NCI-H146 (cell line): ENCODE measurements at regions not wholly inside any gene's neighbourhood (a gene's known extent, or its start where the extent isn't known, plus 50 kb on each side); places are given as distances from the start of the nearest gene placed in this dataset.
"Not testable (repeated sequence)": the region's sequence is repeated elsewhere in the genome, so short reads cannot be mapped to it uniquely, and the experiment has no call there.

Experiments
- DNase-seq: peaks from one replicate; lab custom pipeline; 2025; lab: John Stamatoyannopoulos, UW

DNA sequence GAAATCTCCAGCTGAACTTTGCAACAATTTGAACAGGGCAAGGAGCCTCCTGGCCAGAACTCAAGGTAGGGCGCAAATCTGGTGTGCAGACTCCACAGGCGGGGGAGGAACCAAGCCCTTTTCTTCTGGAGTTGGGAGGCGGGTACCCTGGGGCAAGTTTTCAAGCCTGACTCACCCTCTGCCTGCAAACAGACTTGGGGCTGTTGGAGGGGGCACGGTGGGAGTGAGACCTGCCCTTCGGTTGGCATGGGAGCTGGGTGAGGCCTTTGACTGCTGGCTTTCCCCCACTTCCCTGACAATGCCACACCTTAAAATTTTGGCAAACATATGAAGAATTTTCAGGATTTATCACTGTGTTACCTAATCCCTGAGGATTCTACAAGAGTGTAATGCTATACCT is 709.8 kb upstream of the DIAPH2 start:
- DNase-seq: no peak

DNA sequence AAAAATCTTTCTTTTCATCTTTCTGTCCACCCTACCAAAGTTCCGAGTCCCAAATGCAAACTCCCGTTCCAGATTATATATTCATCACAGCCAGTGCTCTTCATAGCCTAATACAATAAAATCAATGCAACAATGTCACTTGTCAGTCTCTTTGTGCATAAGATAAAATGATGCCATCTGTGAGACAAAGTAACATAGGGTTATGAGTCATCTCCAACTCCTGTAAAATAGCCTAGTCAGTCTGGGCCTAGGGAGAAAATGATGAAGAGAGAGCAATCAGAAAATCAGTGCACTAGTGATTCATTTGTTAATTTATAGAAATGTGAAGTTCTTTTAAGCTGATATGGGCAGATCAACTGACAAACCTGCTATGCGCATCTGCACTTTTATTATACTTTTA is 689.1 kb upstream of the DIAPH2 start:
- DNase-seq: no peak

DNA sequence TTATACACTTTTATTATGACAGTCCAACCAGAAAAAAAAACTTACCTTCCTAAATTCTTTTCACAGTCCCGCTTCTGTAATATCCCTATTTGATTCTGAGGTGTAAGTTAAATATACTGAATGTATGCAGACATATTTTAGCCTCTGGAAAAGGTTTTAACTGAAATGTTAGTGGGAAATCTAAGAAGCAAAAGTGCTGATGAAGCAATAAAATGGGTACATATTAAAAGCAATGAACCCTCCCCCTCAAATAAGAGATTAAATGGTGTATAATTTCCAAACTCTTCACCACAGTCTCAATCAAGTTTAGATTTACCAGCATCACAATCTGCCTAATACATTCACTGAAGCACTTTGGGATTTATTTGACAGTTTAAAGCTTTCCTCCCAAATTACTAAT is 688.3 kb upstream of the DIAPH2 start:
- DNase-seq: no peak

DNA sequence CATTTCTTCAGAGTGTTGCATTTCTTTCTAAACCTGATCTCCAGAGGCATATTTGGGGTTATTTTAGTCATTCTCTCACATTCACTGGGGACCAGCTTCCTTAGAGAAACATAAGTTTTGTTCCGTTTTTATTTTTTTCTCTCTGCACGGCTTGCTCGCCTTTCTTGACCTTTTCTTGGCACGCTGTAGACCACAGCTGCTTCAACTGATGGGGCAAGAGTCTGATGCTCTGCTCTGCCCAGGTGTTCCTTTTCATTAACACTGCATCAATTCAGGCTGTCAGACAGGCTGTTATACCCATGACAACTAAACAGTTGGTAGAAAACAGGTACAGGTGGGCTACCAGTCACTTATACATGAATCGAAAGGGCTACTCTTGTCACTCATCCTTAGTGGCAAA is 682.2 kb upstream of the DIAPH2 start:
- DNase-seq: no peak

DNA sequence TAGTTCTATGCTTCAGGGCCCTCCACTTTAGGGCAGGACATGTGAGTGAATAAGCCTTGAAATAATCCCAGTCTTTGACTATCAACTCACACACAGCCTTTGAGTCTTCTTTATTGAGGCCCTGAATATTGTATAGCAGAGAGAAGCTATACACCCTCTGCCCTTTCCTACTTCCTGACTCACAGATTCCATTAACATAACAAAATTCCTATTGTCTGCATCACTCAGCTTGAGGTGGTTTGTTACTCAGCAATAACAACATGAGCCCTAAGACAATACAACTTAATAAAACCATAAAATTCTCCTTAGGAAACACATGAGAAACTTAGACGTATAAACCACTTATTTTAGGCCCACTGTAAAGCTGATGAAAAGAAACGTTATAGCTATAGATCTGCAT is 680.3 kb upstream of the DIAPH2 start:
- DNase-seq: no peak

DNA sequence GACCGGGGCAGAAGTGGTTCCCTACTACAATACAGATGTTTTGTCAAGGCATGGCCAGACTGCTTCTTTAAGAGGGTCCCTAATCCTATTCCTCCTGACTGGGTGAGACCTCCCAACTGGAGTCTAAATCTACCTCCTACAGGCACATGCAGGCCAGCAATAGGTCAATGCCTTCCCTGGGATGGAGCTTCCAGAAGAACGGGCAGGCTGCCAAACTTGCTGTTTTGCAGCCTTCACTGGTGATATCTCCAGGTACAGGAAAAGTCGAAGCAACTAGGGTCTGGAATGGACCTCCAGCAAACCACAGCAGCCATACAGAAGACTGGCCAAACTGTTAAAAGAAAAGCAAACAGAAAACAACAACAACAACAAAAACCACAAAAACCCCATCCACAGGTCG is 678.4 kb upstream of the DIAPH2 start:
- no peak for DNase-seq

DNA sequence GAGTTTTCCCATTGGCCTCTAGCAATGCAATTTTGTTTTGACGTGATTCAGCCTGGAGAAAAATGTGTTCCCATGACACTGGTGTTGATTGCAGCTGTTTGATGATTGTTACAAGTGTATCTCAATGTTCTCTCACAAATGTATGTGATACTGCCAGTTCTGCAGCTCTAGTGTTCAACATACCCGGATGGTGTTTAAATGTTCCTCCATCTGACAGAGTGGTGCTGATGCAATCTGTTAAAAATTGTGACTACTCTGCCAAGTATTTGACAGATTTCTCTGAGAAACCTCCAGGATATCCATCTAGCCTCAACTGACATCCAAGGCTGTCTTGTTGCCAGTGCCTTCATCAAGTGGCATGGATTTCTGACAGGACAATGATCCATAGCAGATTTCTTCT is 657.2 kb upstream of the DIAPH2 start:
- DNase-seq: no peak

DNA sequence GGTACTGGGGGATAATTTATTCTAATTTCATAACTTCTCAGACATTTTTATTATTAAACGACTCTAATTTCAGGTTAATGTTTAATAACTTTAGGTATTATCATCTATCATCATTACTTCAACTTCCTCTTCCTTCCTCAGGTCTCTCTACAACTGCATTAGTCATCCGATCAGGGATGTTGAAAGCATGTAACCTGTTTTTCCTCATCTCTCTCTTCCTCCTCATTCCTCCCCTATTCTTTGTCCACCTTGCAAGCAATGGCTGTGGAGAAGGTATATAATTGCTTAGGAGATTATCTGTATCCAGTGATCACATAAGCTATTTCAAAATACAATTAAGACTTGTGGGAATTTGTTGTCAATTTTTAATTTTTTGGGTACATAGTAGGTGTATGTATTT is 632.6 kb upstream of the DIAPH2 start:
- no peak for DNase-seq

DNA sequence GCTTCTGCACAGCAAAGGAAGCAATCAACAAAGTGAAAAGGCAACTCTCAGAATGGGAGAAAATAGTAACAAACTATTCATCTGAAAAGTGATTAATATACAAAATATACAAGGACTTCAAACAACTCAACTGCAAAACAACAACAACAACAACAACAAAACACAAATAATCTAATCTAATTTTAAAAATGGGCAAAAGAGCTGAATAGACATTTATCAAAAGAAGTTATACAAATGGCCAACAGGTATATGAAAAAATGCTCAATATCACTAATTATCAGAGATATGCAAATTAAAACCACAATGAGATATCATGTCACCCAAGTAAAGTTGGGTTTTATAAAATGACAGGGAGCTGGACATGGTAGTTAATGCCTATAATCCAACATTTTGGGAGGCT is 602.8 kb upstream of the DIAPH2 start:
- DNase-seq: no peak

DNA sequence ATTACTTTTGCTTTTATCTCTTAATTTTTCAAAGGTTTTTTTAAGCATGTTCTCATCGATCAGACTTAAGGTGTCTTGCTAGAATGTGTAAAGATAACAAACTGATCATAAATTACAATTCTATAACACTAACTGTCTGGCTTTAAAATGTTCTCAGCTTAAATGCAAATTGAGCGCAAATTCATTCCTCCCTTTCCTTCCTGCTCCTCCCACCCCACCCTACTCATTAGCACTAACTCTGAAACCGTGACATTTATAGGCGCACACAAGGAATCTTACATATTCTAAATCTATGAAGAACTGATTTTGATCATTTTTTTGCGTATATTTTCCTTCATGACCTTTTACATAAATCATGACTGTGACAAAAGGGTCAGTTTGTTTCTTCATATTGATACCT is 590.0 kb upstream of the DIAPH2 start:
- DNase-seq: no peak

DNA sequence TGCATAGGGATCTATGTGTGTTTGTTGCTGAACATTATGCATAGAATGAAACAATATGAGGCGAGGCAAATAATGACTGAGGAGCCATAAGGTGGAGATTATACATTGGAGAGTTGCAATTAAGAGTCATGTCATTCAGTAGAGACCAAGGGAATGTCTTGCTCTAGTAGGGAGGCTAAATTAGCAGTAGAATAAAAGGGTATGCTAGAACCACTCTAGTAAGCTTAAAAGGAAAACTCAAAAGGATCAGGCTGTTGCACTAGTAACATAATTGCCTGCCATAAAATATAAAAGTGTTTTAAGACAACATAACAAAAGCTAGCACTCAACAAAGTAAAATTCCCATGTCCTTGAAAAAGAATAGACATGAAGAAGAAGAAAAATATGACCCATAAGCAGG is 586.2 kb upstream of the DIAPH2 start:
- no peak for DNase-seq

DNA sequence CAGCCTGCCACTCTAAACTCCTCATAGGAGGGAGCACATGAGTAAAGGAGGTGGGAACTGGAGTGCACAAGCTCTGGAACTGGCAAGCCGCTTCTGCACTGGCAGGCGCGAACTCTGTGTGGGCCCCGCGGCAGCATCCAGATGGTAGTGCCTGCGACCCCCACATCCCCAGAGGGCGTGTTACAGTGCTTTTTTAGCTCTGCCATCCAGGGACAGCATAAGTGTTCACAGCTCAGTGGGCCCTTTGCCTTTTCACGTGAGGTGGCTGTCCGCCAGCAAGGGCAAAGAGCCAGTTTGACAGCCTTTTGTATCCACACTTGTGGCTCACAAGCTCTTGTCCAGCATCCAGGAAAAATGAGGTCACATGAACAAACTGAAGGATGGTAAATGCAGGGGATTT is 581.6 kb upstream of the DIAPH2 start:
- DNase-seq: no peak

DNA sequence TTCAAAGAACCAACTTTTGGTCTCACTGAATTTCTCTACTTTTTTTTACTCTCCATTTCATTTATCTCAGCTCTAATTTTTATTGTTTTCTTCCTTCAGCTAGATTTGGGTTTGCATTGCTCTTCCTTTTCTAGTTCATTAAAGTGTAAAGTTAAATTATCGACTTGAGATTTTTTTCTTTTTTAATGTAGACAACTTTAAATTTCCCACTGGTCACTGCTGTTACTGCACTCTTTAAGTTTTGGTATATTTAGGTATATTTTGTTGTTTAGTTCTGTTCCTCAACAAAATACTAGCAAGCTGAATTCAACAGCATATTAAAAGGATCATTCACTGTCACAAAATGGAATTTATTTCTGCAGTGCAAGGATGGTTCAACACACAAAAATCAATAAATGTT is 572.0 kb upstream of the DIAPH2 start:
- no peak for DNase-seq

DNA sequence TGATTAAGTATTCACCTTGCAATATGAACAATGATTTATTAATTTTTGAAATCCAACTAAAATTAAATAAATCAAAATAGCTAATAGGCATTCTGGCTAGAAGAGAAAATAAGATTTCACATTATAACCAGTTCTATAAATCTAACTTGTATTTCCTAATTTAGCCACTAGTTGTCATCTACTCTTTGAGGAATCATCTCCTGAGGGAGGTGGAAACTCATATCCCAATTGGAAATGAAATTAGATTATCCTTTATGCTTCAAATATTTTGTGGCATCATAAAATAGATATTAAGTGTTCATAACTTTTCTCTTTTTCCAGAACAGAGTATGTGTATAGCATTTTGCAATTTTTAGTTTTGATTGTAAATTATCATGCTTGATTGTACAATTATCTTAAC is 558.5 kb upstream of the DIAPH2 start:
- DNase-seq: no peak

DNA sequence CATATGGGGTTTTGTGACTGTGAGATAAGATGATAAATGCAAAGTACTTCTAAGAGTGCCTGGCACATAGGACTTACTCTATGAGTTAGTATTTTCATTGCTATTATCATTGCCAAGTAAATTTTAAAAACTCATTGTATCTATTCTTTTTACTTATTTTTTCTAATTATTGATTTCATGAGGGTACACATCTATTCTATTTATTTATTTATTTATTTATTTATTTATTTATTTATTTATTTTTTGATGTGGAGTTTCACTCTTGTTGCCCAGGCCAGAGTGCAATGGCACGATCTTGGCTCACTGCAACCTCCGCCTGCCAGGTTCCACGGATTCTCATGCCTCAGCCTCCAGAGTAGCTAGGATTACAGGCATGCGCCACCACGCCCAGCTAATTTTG is 556.6 kb upstream of the DIAPH2 start:
- DNase-seq: not testable (repeated sequence)

DNA sequence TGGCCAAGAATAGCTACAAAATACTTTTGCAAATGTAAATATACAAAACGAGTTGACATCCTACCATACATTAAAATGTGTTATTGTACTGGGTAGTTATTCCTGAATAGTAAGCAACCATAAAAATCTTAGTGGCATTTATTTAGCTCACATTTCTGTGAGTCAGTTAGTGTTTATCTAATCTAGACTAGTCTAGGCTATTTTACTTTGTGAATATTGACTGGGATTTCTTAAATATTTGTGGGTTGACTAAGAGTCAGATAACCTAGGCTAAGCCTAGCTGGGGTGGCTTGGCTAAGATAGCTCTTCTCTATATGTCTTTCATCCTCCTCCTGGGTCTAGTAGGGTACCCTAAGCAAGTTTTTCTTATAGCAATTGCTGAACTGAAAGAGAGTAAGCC is 543.8 kb upstream of the DIAPH2 start:
- no peak for DNase-seq

DNA sequence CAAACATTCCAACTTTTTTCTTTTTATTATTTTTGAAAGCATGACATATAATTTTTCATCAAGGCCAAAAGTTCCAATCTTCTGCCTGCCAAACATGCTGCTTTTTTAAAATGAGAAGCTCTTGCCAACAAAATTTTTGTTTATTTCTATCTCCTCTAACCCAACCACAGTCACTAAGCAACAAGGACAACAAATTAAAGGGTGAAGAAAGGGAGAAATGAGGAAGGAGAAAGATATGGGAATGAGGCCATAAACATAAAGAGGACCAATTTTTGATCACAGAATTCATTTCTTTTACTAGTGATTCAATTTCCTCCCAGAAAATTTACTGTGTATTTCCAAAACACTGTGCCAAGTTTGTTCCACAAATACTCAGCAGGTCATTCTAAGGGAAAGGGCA is 537.0 kb upstream of the DIAPH2 start:
- DNase-seq: no peak

DNA sequence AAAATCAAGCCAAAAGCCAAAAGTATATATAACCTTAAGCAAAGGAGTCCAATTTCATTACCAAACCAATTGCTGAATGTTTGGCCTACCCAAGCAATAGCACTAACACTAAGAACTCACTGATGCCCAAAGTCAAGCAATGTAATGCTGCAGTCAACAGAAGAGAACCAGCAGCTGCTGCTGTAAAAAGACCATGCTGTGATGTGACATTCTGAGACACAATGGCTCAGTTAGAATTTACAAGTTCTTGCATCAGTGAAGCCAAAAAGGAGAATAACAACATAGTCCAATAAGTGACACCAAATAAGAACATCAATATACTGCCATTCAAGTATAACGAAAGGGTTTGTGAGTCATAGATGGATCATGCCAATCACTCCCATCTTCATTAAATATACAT is 514.0 kb upstream of the DIAPH2 start:
- DNase-seq: no peak

DNA sequence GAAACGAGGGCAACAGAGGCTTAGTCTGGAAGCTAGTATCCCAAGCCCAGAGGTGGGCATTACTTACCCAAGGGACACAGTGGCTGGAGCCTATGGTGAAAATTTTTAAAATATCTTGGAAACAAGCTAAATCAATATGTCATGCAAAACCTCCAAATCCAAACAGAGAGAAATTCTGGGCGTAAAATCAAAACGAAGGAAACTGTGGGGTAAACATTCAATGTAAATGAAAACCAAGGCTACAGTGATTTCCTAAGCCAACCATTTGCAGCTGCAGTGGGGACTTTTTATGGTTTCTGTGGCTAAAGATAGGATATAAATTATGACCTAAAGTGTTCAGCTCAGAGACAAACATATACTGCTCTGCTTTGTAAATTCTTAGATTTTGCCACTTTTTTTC is 507.7 kb upstream of the DIAPH2 start:
- no peak for DNase-seq

DNA sequence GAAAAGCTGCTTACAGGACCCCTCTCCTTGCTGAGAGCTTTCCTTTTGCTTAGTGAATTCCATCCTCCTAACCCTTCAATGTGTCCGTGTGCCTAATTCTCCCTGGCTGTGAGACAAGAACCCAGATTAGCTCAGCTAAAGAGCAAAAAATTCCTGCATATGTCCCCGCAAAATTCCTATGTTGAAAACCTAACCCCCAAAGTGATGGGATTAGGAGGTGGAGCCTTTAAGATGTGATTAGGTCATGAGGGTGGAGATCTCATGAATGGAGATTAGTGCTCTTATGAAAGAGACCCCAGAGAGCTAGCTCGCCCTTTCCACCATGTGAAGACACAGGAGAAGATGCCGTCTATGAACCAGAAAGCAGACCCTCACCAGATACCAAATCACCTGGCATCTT is 503.0 kb upstream of the DIAPH2 start:
- no peak for DNase-seq

DNA sequence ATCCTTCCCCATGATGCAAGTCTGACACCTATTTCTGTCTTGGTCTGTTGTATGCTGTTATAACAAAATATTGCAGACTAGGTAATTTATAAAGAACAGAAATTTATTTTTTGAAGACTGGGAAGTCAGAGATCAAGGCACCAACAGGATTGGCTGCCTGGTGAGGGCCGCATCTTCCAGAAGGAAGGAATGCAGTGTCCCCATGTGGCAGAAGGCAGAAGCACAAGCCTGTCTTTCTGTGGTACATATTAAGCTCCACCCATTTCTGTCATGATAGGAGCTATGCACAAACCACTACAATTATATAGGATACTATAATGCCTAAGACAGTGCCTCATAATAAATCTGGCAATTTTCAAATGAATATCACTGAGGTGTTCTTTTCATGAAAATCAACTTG is 502.3 kb upstream of the DIAPH2 start:
- DNase-seq: no peak

DNA sequence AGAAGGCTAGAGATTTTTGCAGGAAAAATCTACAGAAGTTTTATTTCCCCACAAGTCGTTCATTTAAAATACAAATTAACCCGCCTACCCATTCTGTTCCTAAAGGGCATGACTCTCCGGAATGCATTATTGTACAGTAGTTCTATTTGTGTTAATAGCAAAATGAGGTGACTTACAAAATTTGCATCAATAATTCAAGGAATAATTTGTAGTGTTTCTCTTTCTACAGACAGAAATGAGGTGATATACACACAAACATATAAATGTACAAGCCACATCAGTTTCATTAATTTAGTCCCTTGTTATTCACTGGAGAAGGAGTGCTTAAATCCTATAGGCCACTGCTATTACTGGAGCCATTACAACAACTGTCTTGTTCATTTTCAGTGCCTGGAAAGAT is 501.3 kb upstream of the DIAPH2 start:
- DNase-seq: no peak

DNA sequence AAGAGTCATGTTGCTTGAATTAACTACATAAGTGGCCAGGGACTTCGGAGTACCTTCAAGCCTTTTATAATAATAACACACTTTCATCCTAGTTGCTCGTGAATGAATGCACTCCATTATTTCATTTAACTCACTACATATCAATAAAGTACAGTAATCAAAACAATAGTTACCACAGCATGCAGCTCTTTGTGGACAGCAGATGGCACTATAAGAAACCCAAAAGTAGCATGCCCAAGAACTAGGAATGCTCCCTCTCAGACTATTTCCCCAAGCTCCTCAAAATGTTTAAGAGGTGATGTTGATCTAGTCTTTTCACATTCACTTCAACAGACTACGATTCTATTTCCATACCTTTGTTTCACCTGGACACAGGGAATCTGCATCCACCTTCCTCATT is 500.8 kb upstream of the DIAPH2 start:
- DNase-seq: no peak

DNA sequence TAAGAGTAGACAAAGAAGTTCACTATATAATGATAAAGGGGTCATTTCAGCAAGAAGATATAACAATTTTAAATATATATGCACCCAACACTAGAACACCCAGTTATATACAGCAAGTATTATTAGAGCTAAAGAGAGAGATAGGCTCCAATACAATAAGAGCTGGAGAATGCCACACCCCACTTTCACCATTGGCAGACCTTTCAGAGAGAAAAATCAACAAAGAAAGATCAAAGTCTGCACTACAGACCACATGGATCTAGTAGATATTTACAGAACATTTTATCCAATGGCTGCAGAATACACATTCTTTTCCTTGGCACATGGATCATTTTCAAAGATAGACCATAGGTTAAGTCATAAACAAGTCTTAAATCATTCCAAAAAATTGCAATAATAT is 479.7 kb upstream of the DIAPH2 start:
- DNase-seq: no peak

DNA sequence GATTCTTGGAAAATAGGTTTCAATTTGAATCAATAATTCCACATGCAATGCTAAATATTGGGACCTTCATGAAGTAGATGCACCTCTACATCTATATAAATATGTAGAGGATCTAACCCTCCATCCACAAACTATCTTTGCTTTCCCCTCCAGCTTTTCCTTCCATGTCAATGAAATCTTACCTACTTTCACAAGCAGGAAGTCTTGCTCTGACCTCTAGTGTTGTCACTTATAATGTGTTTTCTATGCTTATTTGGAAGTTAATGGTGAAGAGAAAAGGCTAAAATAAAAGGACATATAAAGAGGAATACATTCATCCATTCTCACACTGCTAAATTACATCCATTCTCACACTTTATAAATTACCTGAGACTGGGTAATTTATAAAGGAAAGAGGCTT is 472.7 kb upstream of the DIAPH2 start:
- peak; percentile 11 for DNase-seq
